ENCODE measurements at regions not wholly inside any gene's neighbourhood (a gene's known extent, or its start where the extent isn't known, plus 50 kb on each side); places are given as distances from the start of the nearest gene placed in this dataset.
A peak's percentile ranks its signal among the peaks of the same experiment; 100 is the strongest.

DNA sequence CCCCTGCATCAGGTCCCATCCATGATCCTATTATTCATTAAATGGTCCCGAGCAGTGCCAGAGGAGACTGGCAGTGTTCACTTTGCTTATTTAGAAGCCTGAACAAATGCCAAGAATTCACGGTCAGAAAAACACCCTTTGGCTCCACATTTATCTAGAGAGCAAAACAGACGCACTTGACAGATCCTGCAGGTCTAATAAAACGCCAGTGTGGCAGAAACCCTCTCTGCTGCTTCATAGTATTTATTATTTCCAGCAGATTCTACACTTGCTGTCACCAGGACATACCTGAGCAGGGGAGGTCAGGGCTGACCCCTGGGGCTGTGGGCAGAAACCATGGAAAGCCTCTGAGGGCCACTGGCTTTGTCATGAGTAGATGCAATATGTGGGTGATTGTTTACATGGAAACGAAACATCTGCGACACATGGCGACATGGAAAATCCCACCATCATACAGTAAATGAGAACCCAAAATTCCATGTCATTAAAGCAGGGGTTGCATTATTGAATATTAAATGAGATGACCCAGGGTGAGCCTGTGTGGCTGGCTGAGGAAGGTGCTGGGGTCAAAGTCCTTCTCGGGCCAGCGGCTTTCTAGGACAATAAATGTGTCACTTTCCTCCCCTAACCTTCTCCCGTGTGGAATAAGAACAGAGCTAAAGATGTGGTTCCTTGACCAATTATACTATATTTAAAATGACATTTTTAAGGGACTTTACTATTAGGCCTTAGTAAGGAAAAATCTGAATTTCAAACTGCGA lies 205.9 kb upstream of the SVIL start:
- FAIRE-seq (no peak), DNase-seq (peak in 3 of 5 donors; percentile 21 to 39 (median 37))
- H3K27me3 ChIP-seq (ENCODE audit: control insufficient read depth, insufficient read depth, low read length): no peaks in the 10 kb centered on the region
- no peaks in the 10 kb centered on the region for H3K36me3 ChIP-seq (ENCODE audit: control insufficient read depth in 2 of 3, insufficient read depth in 3 of 3, low read length in 3 of 3)
- H3K4me1 ChIP-seq (ENCODE audit: control insufficient read depth in 2 of 3, insufficient read depth in 2 of 3, low read depth in 1 of 3, low read length in 3 of 3): peaks cover 0 to 23% (median 20%) of the 10 kb centered on the region in 3 donors
- H3K4me3 ChIP-seq (ENCODE audit: low read length in 3 of 3): peak overlapping the region in 1 of 3 donors; percentile 7
- intact Hi-C loops (cut with DNase I): no loop called here
- peak overlapping the region in 1 of 3 donors; percentile 57 for H3K9ac ChIP-seq (ENCODE audit: low read length in 3 of 3)
- peaks cover 0 to 5% (median 0%) of the 10 kb centered on the region in 3 donors for H3K9me3 ChIP-seq (ENCODE audit: control insufficient read depth in 2 of 3, insufficient read depth in 1 of 3, low read length in 3 of 3)
- TF ChIP-seq, protein P1, sequence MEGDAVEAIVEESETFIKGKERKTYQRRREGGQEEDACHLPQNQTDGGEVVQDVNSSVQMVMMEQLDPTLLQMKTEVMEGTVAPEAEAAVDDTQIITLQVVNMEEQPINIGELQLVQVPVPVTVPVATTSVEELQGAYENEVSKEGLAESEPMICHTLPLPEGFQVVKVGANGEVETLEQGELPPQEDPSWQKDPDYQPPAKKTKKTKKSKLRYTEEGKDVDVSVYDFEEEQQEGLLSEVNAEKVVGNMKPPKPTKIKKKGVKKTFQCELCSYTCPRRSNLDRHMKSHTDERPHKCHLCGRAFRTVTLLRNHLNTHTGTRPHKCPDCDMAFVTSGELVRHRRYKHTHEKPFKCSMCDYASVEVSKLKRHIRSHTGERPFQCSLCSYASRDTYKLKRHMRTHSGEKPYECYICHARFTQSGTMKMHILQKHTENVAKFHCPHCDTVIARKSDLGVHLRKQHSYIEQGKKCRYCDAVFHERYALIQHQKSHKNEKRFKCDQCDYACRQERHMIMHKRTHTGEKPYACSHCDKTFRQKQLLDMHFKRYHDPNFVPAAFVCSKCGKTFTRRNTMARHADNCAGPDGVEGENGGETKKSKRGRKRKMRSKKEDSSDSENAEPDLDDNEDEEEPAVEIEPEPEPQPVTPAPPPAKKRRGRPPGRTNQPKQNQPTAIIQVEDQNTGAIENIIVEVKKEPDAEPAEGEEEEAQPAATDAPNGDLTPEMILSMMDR (IDR thresholded peaks at IDR 0.05; ENCODE audit: borderline replicate concordance, extremely low read depth, insufficient read depth): no peak
- peak overlapping the region; percentile 66 to 84 for H3K27ac ChIP-seq (ENCODE audit: low read depth in 2 of 2, low read length in 2 of 2)

DNA sequence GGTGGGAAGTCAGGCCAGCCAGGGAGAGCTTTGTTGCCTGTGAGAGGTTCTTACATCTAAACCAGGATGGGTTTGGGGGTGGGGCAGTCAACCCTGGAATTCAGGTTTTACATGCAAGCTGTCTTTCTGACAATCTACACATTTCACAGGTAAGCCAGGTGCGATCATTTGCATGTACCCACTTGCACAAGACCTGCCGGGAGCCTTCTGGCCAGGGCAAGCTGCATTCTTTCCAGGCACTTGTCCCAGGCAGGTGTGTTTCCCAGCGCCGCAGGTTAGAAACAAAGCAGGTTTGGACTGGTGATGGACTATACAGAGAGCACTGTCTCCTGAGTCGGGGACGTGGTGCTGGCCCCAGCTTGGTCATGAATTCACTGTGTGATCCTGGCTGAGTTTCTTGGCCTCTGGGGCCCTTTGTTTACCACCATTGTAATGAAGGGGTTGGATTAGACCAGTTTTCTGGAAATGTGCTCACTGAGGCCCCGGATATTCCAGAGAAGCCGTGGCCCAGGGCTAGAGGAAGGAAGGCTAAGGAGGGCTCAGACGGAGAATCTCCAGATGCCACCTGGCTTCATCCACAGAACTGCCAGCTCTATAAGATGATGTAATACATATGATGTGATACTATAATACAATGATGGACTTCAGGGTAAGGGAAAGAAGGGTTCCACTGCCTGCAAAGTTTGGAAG lies 205.2 kb upstream of the SVIL start:
- no peak for FAIRE-seq
- H3K9me3 ChIP-seq (ENCODE audit: control insufficient read depth in 2 of 3, insufficient read depth in 1 of 3, low read length in 3 of 3): no peaks in the 10 kb centered on the region
- intact Hi-C loops (cut with DNase I): no loop called here
- H3K9ac ChIP-seq (ENCODE audit: low read length in 3 of 3): peak overlapping the region in 1 of 3 donors; percentile 57
- H3K27me3 ChIP-seq (ENCODE audit: control insufficient read depth, insufficient read depth, low read length): no peaks in the 10 kb centered on the region
- peak in 1 of 5 donors; percentile 33 for DNase-seq
- H3K36me3 ChIP-seq (ENCODE audit: control insufficient read depth in 2 of 3, insufficient read depth in 3 of 3, low read length in 3 of 3): no peaks in the 10 kb centered on the region
- peak overlapping the region; percentile 66 to 84 for H3K27ac ChIP-seq (ENCODE audit: low read depth in 2 of 2, low read length in 2 of 2)
- peaks cover 0 to 23% (median 20%) of the 10 kb centered on the region in 3 donors for H3K4me1 ChIP-seq (ENCODE audit: control insufficient read depth in 2 of 3, insufficient read depth in 2 of 3, low read depth in 1 of 3, low read length in 3 of 3)
- TF ChIP-seq, protein P1 (IDR thresholded peaks at IDR 0.05; ENCODE audit: borderline replicate concordance, extremely low read depth, insufficient read depth): no peak
- H3K4me3 ChIP-seq (ENCODE audit: low read length in 3 of 3): peak overlapping the region in 1 of 3 donors; percentile 7

DNA sequence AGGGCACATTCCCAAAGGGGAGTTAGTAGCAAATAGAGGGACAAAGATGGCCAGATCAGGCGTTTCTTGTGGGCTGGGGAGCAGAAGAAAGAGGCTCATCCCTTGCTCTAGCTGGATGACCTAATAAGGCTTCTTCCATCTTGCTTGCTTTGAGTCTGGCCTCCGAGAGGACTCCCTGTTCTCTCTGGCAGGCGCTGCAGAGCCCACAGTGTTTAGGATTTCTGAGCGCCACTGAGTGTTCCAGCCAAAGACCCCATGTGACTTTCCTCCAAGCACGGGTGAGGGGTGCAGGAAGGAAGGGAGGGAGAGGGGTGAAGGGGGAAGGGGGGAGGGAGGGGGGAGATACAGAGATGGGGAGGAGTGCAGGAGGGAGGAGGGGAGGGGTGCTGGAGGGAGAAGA lies 203.8 kb upstream of the SVIL start:
- Histone ChIP-seq H3K27me3 (ENCODE audit: control insufficient read depth, insufficient read depth, low read length) (no peaks in the 10 kb centered on the region), H3K27ac (ENCODE audit: low read depth in 2 of 2, low read length in 2 of 2) (no peak overlapping the region), H3K9ac (ENCODE audit: low read length in 3 of 3) (no peak overlapping the region), H3K4me3 (ENCODE audit: low read length in 3 of 3) (no peak overlapping the region), H3K36me3 (ENCODE audit: control insufficient read depth in 2 of 3, insufficient read depth in 3 of 3, low read length in 3 of 3) (no peaks in the 10 kb centered on the region), H3K4me1 (ENCODE audit: control insufficient read depth in 2 of 3, insufficient read depth in 2 of 3, low read depth in 1 of 3, low read length in 3 of 3) (peaks cover 0 to 23% (median 20%) of the 10 kb centered on the region in 3 donors), H3K9me3 (ENCODE audit: control insufficient read depth in 2 of 3, insufficient read depth in 1 of 3, low read length in 3 of 3) (no peaks in the 10 kb centered on the region)
- DNase-seq (peak in 1 of 5 donors; percentile 25), FAIRE-seq (no peak)
- TF ChIP-seq, protein P1 (IDR thresholded peaks at IDR 0.05; ENCODE audit: borderline replicate concordance, extremely low read depth, insufficient read depth): no peak
- intact Hi-C loops (cut with DNase I): no loop called here

All from kidney (tissue), 13 donors.